Activated CD4-positive, alpha-beta T cell treated with anti-CD3 and anti-CD28 coated beads, Interleukin-2, amount 10 ng/mL, durations not matched to agents 7 days and 5 days (primary cell): ENCODE measurements at regions not wholly inside any gene's neighbourhood (a gene's known extent, or its start where the extent isn't known, plus 50 kb on each side); places are given as distances from the start of the nearest gene placed in this dataset.

Experiments used
- CTCF ChIA-PET: fragments of 350-600 bp; sonication (Branson Sonifier 250); formaldehyde crosslinking; loops from one replicate; lab custom pipeline; 2021; ENCODE audit warnings: antibody characterized with exemption; lab: Charles Lee
- POLR2A ChIA-PET: fragments of 350-600 bp; sonication (Branson Sonifier 250); formaldehyde crosslinking; loops from one replicate; lab custom pipeline; 2021; ENCODE audit warnings: antibody characterized with exemption; lab: Charles Lee
- DNase-seq: peaks from one replicate; pipeline ENCODE4 v3.0.0-alpha.2; 2020
- H3K27ac Mint-ChIP-seq: one replicate; pipeline ENCODE4 v1.8.0; 2021; ENCODE audit warnings: mild to moderate bottlenecking, moderate library complexity, mixed read lengths
- H3K27me3 Mint-ChIP-seq: one replicate; pipeline ENCODE4 v1.8.0; 2021; ENCODE audit warnings: mixed read lengths
- H3K36me3 Mint-ChIP-seq: one replicate; pipeline ENCODE4 v1.8.0; 2021; ENCODE audit warnings: low read depth, mixed read lengths
- H3K4me1 Mint-ChIP-seq: one replicate; pipeline ENCODE4 v1.8.0; 2021; ENCODE audit warnings: mixed read lengths
- H3K4me3 Mint-ChIP-seq: one replicate; pipeline ENCODE4 v1.8.0; 2021; ENCODE audit warnings: mild to moderate bottlenecking, moderate library complexity, mixed read lengths
- H3K9me3 Mint-ChIP-seq: one replicate; pipeline ENCODE4 v1.8.0; 2021; ENCODE audit warnings: mixed read lengths

- no peaks in the 10 kb centered on the region for H3K4me1 Mint-ChIP-seq
- H3K36me3 Mint-ChIP-seq, result no peaks in the 10 kb centered on the region
- H3K27me3 Mint-ChIP-seq, result no peaks in the 10 kb centered on the region
- POLR2A ChIA-PET, result no interaction called here
- no peak overlapping the region for H3K27ac Mint-ChIP-seq
- CTCF ChIA-PET, result no interaction called here
- no peak overlapping the region for H3K4me3 Mint-ChIP-seq
- no peaks in the 10 kb centered on the region for H3K9me3 Mint-ChIP-seq
- DNase-seq, result no peak
Measured at GRCh38 chr4:147388018-147388417, 92.9 kb upstream of the EDNRA start.

GRCh38 chr4:147396105-147396504 is 84.8 kb upstream of the EDNRA start:
- no peak overlapping the region for H3K27ac Mint-ChIP-seq
- H3K4me1 Mint-ChIP-seq, result no peaks in the 10 kb centered on the region
- no peaks in the 10 kb centered on the region for H3K36me3 Mint-ChIP-seq
- no peak overlapping the region for H3K4me3 Mint-ChIP-seq
- H3K27me3 Mint-ChIP-seq, result no peaks in the 10 kb centered on the region
- POLR2A ChIA-PET, result no interaction called here
- no peak for DNase-seq
- no peaks in the 10 kb centered on the region for H3K9me3 Mint-ChIP-seq
- CTCF ChIA-PET, result no interaction called here

- H3K27ac Mint-ChIP-seq, result no peak overlapping the region
- no peak for DNase-seq
- ChIA-PET CTCF (interaction anchor here (0.6 kb wide), 1 partner anchor 9 kb away, joined by 3 read pairs; no protein-coding TSS in a partner anchor), POLR2A (no interaction called here)
- H3K9me3 Mint-ChIP-seq, result no peaks in the 10 kb centered on the region
- H3K36me3 Mint-ChIP-seq, result no peaks in the 10 kb centered on the region
- H3K27me3 Mint-ChIP-seq, result no peaks in the 10 kb centered on the region
- no peak overlapping the region for H3K4me3 Mint-ChIP-seq
- no peaks in the 10 kb centered on the region for H3K4me1 Mint-ChIP-seq
Measured at GRCh38 chr4:147398556-147398955, 82.3 kb upstream of the EDNRA start.

DNA sequence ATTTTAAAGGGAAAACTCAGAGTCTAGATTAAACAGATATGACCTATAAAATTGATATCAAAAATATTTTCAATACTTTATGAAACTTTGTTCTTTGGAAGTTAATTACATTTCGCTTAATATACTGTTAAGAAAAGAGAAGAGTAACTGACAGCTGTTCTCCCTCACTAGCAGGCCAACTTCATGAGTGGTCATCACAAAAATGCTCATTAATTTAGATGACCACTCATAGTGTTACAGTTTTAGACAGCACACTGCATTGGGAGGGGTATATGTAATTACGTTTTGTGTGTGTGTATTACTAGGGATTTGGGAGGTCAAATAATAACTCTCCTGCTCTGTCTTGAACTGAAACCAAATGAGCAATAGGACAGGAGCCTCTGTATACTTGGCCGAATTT is 80.2 kb upstream of the EDNRA start:
- Mint-ChIP-seq H3K4me3 (no peak overlapping the region), H3K27ac (no peak overlapping the region), H3K27me3 (no peaks in the 10 kb centered on the region), H3K36me3 (no peaks in the 10 kb centered on the region), H3K4me1 (no peaks in the 10 kb centered on the region), H3K9me3 (no peaks in the 10 kb centered on the region)
- ChIA-PET POLR2A (no interaction called here), CTCF (no interaction called here)
- no peak for DNase-seq

- Mint-ChIP-seq H3K4me3 (no peak overlapping the region), H3K27me3 (no peaks in the 10 kb centered on the region), H3K4me1 (no peaks in the 10 kb centered on the region), H3K27ac (no peak overlapping the region), H3K36me3 (no peaks in the 10 kb centered on the region), H3K9me3 (no peaks in the 10 kb centered on the region)
- no peak for DNase-seq
- ChIA-PET CTCF (no interaction called here), POLR2A (no interaction called here)
Measured at GRCh38 chr4:147401221-147401620, 79.7 kb upstream of the EDNRA start.

- ChIA-PET CTCF (no interaction called here), POLR2A (no interaction called here)
- Mint-ChIP-seq H3K36me3 (no peaks in the 10 kb centered on the region), H3K27ac (no peak overlapping the region), H3K9me3 (no peaks in the 10 kb centered on the region), H3K4me1 (no peaks in the 10 kb centered on the region), H3K4me3 (no peak overlapping the region), H3K27me3 (no peaks in the 10 kb centered on the region)
- no peak for DNase-seq
Measured at GRCh38 chr4:147407261-147408045, 73.4 kb upstream of the EDNRA start.

- CTCF ChIA-PET, result no interaction called here
- no peaks in the 10 kb centered on the region for H3K4me1 Mint-ChIP-seq
- POLR2A ChIA-PET, result no interaction called here
- DNase-seq, result no peak
- no peak overlapping the region for H3K27ac Mint-ChIP-seq
- H3K36me3 Mint-ChIP-seq, result no peaks in the 10 kb centered on the region
- no peaks in the 10 kb centered on the region for H3K27me3 Mint-ChIP-seq
- H3K4me3 Mint-ChIP-seq, result no peak overlapping the region
- no peaks in the 10 kb centered on the region for H3K9me3 Mint-ChIP-seq
Measured at GRCh38 chr4:147408189-147408588, 72.7 kb upstream of the EDNRA start.

DNA sequence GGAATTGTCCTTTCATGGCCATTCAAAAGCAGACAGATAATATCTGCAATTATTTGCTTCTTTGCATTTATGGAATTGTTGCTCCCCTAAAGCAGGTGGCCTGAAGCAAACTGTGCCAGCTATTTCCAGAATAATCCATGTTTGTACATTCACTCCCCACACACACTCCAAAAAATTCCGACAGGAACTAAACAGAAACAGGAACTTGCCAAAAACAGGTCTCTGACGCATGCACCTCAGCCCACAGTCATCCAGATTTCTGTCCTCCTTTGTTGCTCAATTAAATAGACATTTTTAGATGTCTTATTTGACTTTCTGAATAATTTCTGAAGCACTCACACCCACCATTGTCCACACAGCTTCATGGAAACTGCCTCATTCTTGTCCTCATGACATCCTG is 71.5 kb upstream of the EDNRA start:
- H3K4me3 Mint-ChIP-seq, result no peak overlapping the region
- no peaks in the 10 kb centered on the region for H3K9me3 Mint-ChIP-seq
- DNase-seq, result no peak
- H3K27ac Mint-ChIP-seq, result no peak overlapping the region
- ChIA-PET CTCF (no interaction called here), POLR2A (no interaction called here)
- H3K4me1 Mint-ChIP-seq, result no peaks in the 10 kb centered on the region
- H3K36me3 Mint-ChIP-seq, result no peaks in the 10 kb centered on the region
- H3K27me3 Mint-ChIP-seq, result no peaks in the 10 kb centered on the region

DNA sequence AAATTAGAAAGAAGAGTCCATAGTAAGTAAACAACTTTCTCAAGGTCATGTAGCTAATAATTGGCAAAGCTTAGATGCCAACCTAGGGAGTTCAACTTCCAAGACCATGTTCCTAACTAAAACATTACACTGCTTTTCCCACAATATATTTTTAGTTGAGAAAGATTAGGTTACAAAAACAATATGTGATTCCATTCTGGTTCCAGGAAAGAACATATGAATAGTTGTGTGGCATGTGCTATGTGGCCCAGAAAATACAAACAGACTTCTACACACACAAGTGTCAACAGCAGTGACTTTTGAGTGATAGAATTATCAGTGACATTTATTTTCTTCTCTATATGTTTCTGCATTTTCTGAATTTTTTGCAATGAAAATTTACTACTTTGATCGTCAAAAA is 62.7 kb upstream of the EDNRA start:
- ChIA-PET POLR2A (no interaction called here), CTCF (no interaction called here)
- Mint-ChIP-seq H3K36me3 (no peaks in the 10 kb centered on the region), H3K9me3 (no peaks in the 10 kb centered on the region), H3K4me3 (no peak overlapping the region), H3K27ac (no peak overlapping the region), H3K4me1 (no peaks in the 10 kb centered on the region), H3K27me3 (no peaks in the 10 kb centered on the region)
- no peak for DNase-seq

DNA sequence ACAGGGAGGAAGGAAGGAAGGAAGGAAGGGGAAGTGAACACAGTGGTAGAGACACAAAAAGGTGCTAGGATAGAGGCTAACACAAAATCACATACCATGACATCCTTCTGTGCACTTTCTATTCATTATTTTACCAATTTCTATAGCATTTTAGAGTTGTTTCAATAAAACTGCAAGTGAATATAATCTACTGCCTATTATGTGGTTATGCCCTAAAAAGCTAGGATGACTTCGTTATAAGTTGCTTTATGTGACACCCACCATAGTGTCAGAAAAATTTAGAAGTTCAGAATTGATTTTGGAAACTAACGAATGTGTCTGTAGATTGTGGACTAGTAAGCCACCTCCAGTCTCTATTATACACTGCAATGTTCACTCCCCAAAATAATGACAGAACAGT is 59.4 kb upstream of the EDNRA start:
- Mint-ChIP-seq H3K4me3 (no peak overlapping the region), H3K27ac (no peak overlapping the region), H3K27me3 (no peaks in the 10 kb centered on the region), H3K36me3 (no peaks in the 10 kb centered on the region), H3K9me3 (no peaks in the 10 kb centered on the region), H3K4me1 (no peaks in the 10 kb centered on the region)
- ChIA-PET CTCF (no interaction called here), POLR2A (no interaction called here)
- no peak for DNase-seq

- ChIA-PET CTCF (no interaction called here), POLR2A (no interaction called here)
Measured at GRCh38 chr4:147423229-147423628, 57.7 kb upstream of the EDNRA start.

DNA sequence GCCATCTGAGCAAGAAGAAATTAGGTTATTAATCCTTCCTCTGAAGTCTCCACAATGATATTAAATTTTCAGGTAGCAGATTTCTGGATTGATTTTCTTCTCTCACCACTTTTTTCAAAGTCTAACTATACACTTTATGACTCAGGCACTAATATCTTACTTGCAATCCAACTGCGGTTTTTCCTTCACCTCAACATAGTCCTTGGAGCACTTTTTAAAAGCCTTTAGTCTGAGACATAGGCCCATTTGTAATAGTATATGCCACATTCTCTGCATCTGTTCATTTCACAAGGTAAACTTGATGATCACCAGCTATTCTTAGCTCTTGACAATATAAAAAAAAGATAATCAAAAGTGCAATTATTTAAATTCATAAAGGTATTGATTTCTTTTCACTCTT is 55.9 kb upstream of the EDNRA start:
- no peaks in the 10 kb centered on the region for H3K4me1 Mint-ChIP-seq
- no peaks in the 10 kb centered on the region for H3K36me3 Mint-ChIP-seq
- no peak for DNase-seq
- no peaks in the 10 kb centered on the region for H3K9me3 Mint-ChIP-seq
- no peaks in the 10 kb centered on the region for H3K27me3 Mint-ChIP-seq
- H3K4me3 Mint-ChIP-seq, result no peak overlapping the region
- CTCF ChIA-PET, result no interaction called here
- POLR2A ChIA-PET, result no interaction called here
- no peak overlapping the region for H3K27ac Mint-ChIP-seq

More at GRCh38 chr4:147423229-147423628, 57.7 kb upstream of the EDNRA start:
- no peak overlapping the region for H3K4me3 Mint-ChIP-seq
- no peak overlapping the region for H3K27ac Mint-ChIP-seq
- no peaks in the 10 kb centered on the region for H3K36me3 Mint-ChIP-seq
- no peaks in the 10 kb centered on the region for H3K4me1 Mint-ChIP-seq
- no peaks in the 10 kb centered on the region for H3K9me3 Mint-ChIP-seq
- no peak for DNase-seq
- H3K27me3 Mint-ChIP-seq, result no peaks in the 10 kb centered on the region

- no peak for DNase-seq
- ChIA-PET CTCF (no interaction called here), POLR2A (no interaction called here)
- no peak overlapping the region for H3K27ac Mint-ChIP-seq
- peaks cover 7% of the 10 kb centered on the region for H3K9me3 Mint-ChIP-seq
- no peaks in the 10 kb centered on the region for H3K4me1 Mint-ChIP-seq
- H3K27me3 Mint-ChIP-seq, result no peaks in the 10 kb centered on the region
- no peak overlapping the region for H3K4me3 Mint-ChIP-seq
- H3K36me3 Mint-ChIP-seq, result no peaks in the 10 kb centered on the region
Measured at GRCh38 chr4:147428583-147428982, 52.3 kb upstream of the EDNRA start.

GRCh38 chr4:147430111-147430510 is 50.8 kb upstream of the EDNRA start:
- Mint-ChIP-seq H3K4me1 (no peaks in the 10 kb centered on the region), H3K4me3 (no peak overlapping the region), H3K36me3 (no peaks in the 10 kb centered on the region), H3K9me3 (peaks cover 7% of the 10 kb centered on the region), H3K27ac (no peak overlapping the region), H3K27me3 (no peaks in the 10 kb centered on the region)
- ChIA-PET CTCF (no interaction called here), POLR2A (no interaction called here)
- DNase-seq, result no peak
